Stimulated activated CD4-positive, alpha-beta T cell treated with anti-CD3 and anti-CD28 coated beads, Interleukin-4, amount 100 ng/mL, for 48 hours (primary cell): ENCODE measurements at regions not wholly inside any gene's neighbourhood (a gene's known extent, or its start where the extent isn't known, plus 50 kb on each side); places are given as distances from the start of the nearest gene placed in this dataset.
"Not testable (repeated sequence)": the region's sequence is repeated elsewhere in the genome, so short reads cannot be mapped to it uniquely, and the experiment has no call there.

Experiments used
- DNase-seq, 2 donors: peaks; one replicate each; pipeline ENCODE4 v3.0.0-alpha.2; 2020; ENCODE audit warnings: low read depth in 2 of 2

GRCh38 chr6:163776196-163776905 lies 361.8 kb downstream of the QKI start:
- no peak for DNase-seq

GRCh38 chr6:163775313-163775712 lies 360.8 kb downstream of the QKI start:
- no peak for DNase-seq

GRCh38 chr6:163774485-163774884 lies 360.0 kb downstream of the QKI start:
- DNase-seq, result no peak

GRCh38 chr6:163773646-163774045 lies 359.1 kb downstream of the QKI start:
- DNase-seq, result no peak

GRCh38 chr6:163772701-163773100 lies 358.2 kb downstream of the QKI start:
- no peak for DNase-seq

GRCh38 chr6:163771180-163771579 lies 356.7 kb downstream of the QKI start:
- DNase-seq, result no peak

GRCh38 chr6:163768905-163769304 lies 354.4 kb downstream of the QKI start:
- no peak for DNase-seq

GRCh38 chr6:163766936-163767335 lies 352.4 kb downstream of the QKI start:
- no peak for DNase-seq

GRCh38 chr6:163765335-163765734 lies 350.8 kb downstream of the QKI start:
- no peak for DNase-seq

GRCh38 chr6:163764565-163764964 lies 350.0 kb downstream of the QKI start:
- DNase-seq, result no peak

GRCh38 chr6:163761481-163761880 lies 347.0 kb downstream of the QKI start:
- no peak for DNase-seq

GRCh38 chr6:163760860-163761259 lies 346.3 kb downstream of the QKI start:
- DNase-seq, result no peak

- DNase-seq, result no peak
Measured at GRCh38 chr6:163759542-163759941, 345.0 kb downstream of the QKI start.

GRCh38 chr6:163757520-163757919 lies 343.0 kb downstream of the QKI start:
- DNase-seq, result no peak

GRCh38 chr6:163756079-163756478 lies 341.6 kb downstream of the QKI start:
- DNase-seq, result no peak

GRCh38 chr6:163754866-163755265 lies 340.3 kb downstream of the QKI start:
- DNase-seq, result no peak

GRCh38 chr6:163753430-163753829 lies 338.9 kb downstream of the QKI start:
- no peak for DNase-seq

- no peak for DNase-seq
Measured at GRCh38 chr6:163752446-163752845, 337.9 kb downstream of the QKI start.

GRCh38 chr6:163751032-163751525 lies 336.6 kb downstream of the QKI start:
- no peak for DNase-seq

- DNase-seq, result no peak
Measured at GRCh38 chr6:163750431-163751031, 336.0 kb downstream of the QKI start.

GRCh38 chr6:163748886-163749285 lies 334.4 kb downstream of the QKI start:
- no peak for DNase-seq

- no peak for DNase-seq
Measured at GRCh38 chr6:163748036-163748435, 333.5 kb downstream of the QKI start.

GRCh38 chr6:163747058-163747457 lies 332.5 kb downstream of the QKI start:
- not testable (repeated sequence) for DNase-seq
